ENCODE measurements at regions not wholly inside any gene's neighbourhood (a gene's known extent, or its start where the extent isn't known, plus 50 kb on each side); places are given as distances from the start of the nearest gene placed in this dataset.

DNA sequence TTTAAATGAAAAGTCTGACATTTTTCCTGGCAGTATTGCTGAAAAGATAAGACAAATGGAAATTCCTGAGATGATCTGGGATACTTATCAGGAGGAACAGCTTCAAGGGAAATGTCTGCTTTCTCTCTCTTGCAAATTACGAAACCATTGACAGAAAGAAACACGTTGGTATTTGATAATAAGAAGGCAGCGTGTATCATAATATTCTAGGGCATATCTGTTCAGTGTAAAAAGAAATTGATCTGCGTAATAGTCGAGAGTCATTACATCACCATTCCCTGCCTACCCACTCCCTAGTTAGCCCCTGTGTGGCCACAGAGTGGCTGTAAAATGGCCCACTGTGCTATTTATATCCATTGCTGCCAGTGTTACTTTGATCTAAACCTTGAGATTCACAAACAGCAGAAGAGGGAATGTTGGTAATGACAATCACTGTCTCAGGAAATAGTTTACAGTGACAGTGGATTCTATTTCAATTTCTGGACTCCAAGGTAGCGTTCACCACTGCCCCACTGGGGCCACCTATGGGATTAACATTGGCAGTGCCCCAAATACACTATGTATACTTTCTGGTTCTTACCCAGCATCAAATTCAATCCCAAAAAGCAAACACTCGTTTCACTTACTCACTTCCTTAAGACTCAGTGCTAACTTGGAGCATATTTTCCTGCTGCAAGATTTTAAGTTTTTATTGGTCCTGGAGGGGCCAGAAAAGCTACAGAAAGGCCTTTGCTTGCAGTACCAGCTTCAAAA, 133.4 kb upstream of the GAS1 start:
- no peaks in the 10 kb centered on the region for H3K36me3 Mint-ChIP-seq (ENCODE audit: insufficient read depth, unreplicated experiment)
- CTCF ChIA-PET: interaction anchor here (0.8 kb wide), 1 partner anchor 594 kb away, joined by 3 read pairs; no protein-coding TSS in a partner anchor
- no peaks in the 10 kb centered on the region for H3K4me1 Mint-ChIP-seq (ENCODE audit: insufficient read depth, unreplicated experiment)
- POLR2A ChIA-PET: no interaction called here
- H3K27me3 Mint-ChIP-seq (ENCODE audit: insufficient read depth, unreplicated experiment): no peaks in the 10 kb centered on the region
- intact Hi-C loops (cut with micrococcal nuclease): loop anchor here (1.0 kb wide), 1 partner anchor 132 kb away; no protein-coding TSS in a partner anchor
- H3K4me3 Mint-ChIP-seq (ENCODE audit: unreplicated experiment): no peak overlapping the region
- TF ChIP-seq, protein P1, sequence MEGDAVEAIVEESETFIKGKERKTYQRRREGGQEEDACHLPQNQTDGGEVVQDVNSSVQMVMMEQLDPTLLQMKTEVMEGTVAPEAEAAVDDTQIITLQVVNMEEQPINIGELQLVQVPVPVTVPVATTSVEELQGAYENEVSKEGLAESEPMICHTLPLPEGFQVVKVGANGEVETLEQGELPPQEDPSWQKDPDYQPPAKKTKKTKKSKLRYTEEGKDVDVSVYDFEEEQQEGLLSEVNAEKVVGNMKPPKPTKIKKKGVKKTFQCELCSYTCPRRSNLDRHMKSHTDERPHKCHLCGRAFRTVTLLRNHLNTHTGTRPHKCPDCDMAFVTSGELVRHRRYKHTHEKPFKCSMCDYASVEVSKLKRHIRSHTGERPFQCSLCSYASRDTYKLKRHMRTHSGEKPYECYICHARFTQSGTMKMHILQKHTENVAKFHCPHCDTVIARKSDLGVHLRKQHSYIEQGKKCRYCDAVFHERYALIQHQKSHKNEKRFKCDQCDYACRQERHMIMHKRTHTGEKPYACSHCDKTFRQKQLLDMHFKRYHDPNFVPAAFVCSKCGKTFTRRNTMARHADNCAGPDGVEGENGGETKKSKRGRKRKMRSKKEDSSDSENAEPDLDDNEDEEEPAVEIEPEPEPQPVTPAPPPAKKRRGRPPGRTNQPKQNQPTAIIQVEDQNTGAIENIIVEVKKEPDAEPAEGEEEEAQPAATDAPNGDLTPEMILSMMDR (IDR thresholded peaks at IDR 0.05; ENCODE audit: unreplicated experiment): no peak
- no peak overlapping the region for H3K27ac Mint-ChIP-seq (ENCODE audit: low read depth, unreplicated experiment)
- peaks cover 23% of the 10 kb centered on the region for H3K9me3 Mint-ChIP-seq (ENCODE audit: unreplicated experiment)
- BruUV-seq (replicated peaks): no TSS peak
- DNase-seq (ENCODE audit: unreplicated experiment): peak; percentile 43

DNA sequence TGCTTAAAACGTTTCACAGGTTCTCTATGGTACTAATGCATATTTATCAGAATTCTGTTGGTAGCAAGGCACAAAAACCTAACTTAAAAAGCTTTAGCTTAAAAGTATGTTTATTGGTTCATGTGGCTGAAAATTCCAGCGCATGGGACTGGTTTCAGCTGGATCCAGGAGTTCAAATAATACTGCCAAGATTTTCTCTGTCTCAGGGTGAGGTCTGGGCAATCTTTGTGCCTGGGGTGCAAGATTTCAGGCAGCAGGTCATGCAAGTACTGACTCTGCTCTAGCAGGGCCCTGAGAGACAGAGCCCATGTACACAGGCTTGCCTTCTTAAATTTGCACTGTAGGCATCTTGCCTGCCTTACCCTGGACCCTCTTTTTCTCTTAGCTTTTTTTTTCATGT, 134.2 kb upstream of the GAS1 start:
- no TSS peak for BruUV-seq (replicated peaks)
- POLR2A ChIA-PET: no interaction called here
- intact Hi-C loops (cut with micrococcal nuclease): no loop called here
- TF ChIP-seq, protein P1 (IDR thresholded peaks at IDR 0.05; ENCODE audit: unreplicated experiment): no peak
- H3K27me3 Mint-ChIP-seq (ENCODE audit: insufficient read depth, unreplicated experiment): no peaks in the 10 kb centered on the region
- DNase-seq (ENCODE audit: unreplicated experiment): no peak
- CTCF ChIA-PET: no interaction called here
- no peak overlapping the region for H3K4me3 Mint-ChIP-seq (ENCODE audit: unreplicated experiment)
- H3K27ac Mint-ChIP-seq (ENCODE audit: low read depth, unreplicated experiment): no peak overlapping the region
- peaks cover 26% of the 10 kb centered on the region for H3K9me3 Mint-ChIP-seq (ENCODE audit: unreplicated experiment)
- H3K36me3 Mint-ChIP-seq (ENCODE audit: insufficient read depth, unreplicated experiment): no peaks in the 10 kb centered on the region
- H3K4me1 Mint-ChIP-seq (ENCODE audit: insufficient read depth, unreplicated experiment): no peaks in the 10 kb centered on the region

DNA sequence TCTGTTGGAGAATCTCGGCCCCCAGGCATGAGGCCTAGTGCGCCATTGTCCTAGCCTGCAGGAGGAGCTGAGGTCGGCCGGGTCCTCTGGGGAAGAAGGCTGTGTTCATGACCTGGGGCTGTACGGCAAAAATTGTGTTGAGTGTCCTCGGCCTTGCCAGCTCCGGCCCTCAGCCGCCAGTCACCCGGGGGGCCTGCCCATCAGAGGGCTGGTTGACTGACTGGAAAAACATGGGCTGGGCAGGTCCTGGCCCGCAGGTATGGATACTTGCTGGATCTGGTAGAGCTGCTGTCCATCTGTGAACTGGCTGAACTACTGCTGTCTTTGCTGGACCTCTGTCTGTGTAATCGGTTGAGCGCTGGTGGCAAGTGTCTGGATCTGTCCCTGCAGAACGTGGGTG, 136.7 kb upstream of the GAS1 start:
- no peak overlapping the region for H3K4me3 Mint-ChIP-seq (ENCODE audit: unreplicated experiment)
- ChIA-PET POLR2A (no interaction called here), CTCF (interaction anchor here (0.7 kb wide), 1 partner anchor 670 kb away, joined by 3 read pairs; no protein-coding TSS in a partner anchor)
- no peaks in the 10 kb centered on the region for H3K36me3 Mint-ChIP-seq (ENCODE audit: insufficient read depth, unreplicated experiment)
- H3K27ac Mint-ChIP-seq (ENCODE audit: low read depth, unreplicated experiment): no peak overlapping the region
- no peak for DNase-seq (ENCODE audit: unreplicated experiment)
- TF ChIP-seq, protein P1 (IDR thresholded peaks at IDR 0.05; ENCODE audit: unreplicated experiment): no peak
- no peaks in the 10 kb centered on the region for H3K4me1 Mint-ChIP-seq (ENCODE audit: insufficient read depth, unreplicated experiment)
- no TSS peak for BruUV-seq (replicated peaks)
- intact Hi-C loops (cut with micrococcal nuclease): no loop called here
- no peaks in the 10 kb centered on the region for H3K27me3 Mint-ChIP-seq (ENCODE audit: insufficient read depth, unreplicated experiment)
- peaks cover 27% of the 10 kb centered on the region for H3K9me3 Mint-ChIP-seq (ENCODE audit: unreplicated experiment)

DNA sequence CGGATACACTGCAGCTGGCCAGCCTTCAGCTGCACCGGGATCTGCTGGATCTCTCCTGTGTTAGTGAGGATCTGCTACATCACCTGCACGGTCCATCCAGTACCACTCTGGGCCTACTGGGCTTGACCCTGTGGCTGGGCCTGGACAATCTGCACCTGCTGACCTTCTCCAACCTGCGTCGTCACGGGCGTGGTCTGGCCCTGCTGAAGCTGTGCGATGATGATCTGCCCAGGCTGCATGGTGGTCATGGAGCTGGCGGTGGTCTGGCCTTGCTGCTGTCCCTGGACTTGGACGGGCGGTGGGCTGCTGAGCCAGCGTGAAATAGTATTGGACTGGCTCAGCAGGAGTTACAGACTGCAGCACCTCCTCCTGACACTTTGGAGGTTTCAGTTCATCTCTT, 137.1 kb upstream of the GAS1 start:
- Mint-ChIP-seq H3K4me3 (ENCODE audit: unreplicated experiment) (no peak overlapping the region), H3K27me3 (ENCODE audit: insufficient read depth, unreplicated experiment) (no peaks in the 10 kb centered on the region), H3K9me3 (ENCODE audit: unreplicated experiment) (peaks cover 26% of the 10 kb centered on the region), H3K27ac (ENCODE audit: low read depth, unreplicated experiment) (no peak overlapping the region), H3K36me3 (ENCODE audit: insufficient read depth, unreplicated experiment) (no peaks in the 10 kb centered on the region), H3K4me1 (ENCODE audit: insufficient read depth, unreplicated experiment) (no peaks in the 10 kb centered on the region)
- TF ChIP-seq, protein P1 (IDR thresholded peaks at IDR 0.05; ENCODE audit: unreplicated experiment): no peak
- ChIA-PET CTCF (no interaction called here), POLR2A (no interaction called here)
- no TSS peak for BruUV-seq (replicated peaks)
- no peak for DNase-seq (ENCODE audit: unreplicated experiment)
- intact Hi-C loops (cut with micrococcal nuclease): no loop called here
